Renal cortical epithelial cell (primary cell): ENCODE measurements at regions not wholly inside any gene's neighbourhood (a gene's known extent, or its start where the extent isn't known, plus 50 kb on each side); places are given as distances from the start of the nearest gene placed in this dataset.
A peak's percentile ranks its signal among the peaks of the same experiment; 100 is the strongest.

Experiments used
- DNase-seq: peaks from one replicate; pipeline ENCODE4 v3.0.0-alpha.2; 2011; ENCODE audit warnings: low read depth

DNA sequence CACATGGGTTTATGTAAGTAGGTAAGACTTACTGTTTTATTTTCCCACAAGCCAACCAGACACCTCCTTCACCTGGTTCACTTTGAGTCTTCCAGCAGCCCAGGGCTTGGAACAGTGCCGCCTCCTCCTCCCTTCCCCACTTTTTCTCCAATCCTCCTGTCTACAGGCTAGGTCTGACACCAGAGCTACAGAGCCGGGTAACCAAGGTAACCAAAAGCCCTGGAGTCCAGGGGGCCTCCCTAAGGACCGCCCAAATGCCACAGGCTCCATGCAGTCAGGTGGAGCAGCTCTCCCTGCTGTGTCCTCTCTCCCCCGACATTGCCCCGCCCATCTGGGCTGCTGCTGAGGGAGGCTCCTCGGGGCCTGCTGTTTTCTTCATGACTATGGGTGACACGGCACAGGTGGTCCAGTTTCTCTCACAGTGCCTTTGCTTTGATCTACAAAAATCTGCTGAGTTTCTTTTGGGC is 138.0 kb upstream of the EFNA5 start:
- peak; percentile 64 for DNase-seq

DNA sequence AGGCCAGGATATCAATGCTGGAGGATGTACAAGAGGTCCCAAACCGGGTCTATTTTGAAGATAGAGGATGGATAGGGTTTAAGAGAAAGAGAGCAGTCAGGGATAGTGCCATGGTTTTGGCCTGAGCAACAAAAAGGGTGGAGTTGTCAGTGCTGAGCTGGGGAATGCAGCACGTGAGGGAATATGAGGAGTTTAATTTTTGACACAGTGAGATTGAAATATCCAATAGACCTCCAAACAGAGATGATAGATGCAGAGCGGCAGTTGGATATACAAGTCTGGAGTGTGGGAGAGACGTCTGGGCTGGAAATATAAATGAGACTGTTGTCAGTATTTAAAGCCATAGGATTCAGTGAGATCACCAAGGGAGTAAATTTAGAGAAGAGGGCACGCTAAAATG is 136.7 kb upstream of the EFNA5 start:
- no peak for DNase-seq

DNA sequence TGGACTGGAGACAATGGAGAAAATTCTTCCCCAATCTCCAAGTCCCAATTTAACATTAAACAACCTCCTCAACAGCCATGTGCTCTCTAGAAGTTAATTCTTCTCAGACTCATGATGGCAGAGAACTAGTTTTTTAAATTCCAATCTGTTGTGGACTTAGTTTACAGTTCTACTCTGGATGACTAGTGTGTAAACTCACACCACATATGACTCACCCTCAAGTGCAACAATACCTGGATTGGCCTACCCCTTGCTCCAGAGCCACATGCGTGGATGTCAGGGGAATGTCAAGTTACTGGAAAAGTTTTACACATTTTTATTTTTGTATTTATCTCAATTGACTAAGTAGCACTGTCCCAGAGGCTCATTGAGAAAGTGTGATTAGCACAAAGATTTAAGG is 136.0 kb upstream of the EFNA5 start:
- peak; percentile 96 for DNase-seq

DNA sequence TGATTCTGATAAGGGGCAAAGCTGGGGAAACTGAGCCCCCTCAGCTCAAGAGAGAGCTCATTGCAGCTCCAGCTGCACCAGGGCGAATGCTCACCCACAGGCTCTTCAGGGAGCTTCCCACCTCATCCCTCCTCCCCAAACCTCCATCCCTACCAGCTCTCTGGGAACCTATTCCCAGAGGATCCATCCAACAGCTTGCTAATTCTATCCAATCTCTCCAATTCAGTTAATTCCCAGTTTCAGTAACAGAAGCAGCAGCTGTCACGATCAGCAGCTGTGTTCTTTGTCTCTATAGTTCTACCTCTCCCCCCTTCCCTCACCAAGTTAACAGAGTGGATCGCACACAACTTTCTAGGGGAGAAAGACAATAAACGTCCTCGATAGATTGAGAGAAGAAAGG is 135.5 kb upstream of the EFNA5 start:
- no peak for DNase-seq

DNA sequence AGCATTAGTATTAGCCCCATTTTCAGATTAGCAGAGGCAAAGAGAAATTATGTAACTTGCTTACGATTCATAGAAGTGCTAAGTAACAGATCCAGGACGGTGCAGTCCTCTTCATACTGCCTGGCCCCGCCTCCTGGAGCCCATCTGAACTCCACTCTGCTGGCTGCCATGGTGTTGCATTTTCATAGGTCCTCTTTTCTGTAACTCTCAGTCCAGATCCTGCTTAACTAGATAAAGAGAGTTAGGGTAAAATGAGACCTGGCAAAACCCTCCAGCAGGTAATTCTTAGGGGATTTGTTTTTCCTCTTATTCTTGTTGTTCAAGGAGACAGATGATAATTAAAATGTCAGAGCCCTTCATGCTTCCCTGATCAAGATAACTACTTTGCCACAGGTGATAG is 135.1 kb upstream of the EFNA5 start:
- no peak for DNase-seq

DNA sequence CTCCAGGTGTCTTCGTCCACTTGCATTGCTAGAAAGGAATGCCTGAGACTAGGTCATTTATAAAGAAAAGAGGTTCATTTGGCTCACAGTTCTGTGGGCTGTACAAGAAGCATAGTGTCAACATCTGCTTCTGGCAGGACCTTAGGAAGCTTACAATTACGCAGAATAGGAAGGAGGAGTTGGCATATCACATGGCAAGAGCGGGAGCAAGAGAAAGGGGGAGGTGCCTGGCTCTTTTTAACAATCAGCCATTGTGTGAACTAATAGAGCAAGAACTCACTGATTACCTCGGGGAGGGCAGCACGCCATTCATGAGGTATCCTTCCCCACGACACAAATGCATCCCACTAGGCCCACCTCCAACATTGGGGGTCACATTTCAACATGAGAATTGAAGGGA is 134.4 kb upstream of the EFNA5 start:
- DNase-seq: no peak

DNA sequence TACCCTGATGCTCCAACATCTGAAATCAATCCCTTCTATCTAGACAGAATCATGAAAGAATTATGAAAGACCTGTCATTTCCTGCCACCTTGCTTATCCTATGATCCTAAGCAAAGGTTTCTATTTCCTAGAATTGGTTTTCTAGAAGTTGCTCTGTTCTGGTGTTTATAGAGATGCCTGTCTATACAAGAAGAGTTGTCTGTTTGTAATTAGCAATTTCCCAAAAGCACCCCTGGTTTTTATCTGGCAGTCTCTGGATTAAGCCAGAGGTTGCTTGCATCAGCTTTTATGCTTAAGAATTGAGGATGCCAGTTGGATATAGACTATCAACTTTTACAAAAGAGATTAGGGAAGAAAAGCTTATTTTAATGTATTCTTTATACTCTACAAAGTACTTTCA is 133.0 kb upstream of the EFNA5 start:
- DNase-seq: no peak

DNA sequence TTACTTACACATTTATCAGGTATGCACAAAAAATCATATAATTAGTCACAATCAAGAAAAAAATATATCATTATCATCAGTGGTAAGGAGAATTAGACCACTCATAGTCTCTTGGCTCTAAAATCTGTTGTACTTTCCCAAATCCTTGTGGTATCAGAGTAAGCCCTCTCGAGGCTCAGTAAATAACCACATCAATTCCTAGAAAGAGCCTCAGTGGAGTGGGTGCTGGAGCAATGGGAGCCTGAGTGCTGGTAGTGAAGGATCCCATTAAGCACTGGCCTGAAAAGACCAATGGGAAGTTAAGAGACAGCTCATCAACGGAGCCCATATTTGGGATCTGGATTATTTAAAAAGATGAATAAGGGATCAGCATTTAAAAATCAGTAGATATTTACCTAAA is 130.3 kb upstream of the EFNA5 start:
- no peak for DNase-seq

DNA sequence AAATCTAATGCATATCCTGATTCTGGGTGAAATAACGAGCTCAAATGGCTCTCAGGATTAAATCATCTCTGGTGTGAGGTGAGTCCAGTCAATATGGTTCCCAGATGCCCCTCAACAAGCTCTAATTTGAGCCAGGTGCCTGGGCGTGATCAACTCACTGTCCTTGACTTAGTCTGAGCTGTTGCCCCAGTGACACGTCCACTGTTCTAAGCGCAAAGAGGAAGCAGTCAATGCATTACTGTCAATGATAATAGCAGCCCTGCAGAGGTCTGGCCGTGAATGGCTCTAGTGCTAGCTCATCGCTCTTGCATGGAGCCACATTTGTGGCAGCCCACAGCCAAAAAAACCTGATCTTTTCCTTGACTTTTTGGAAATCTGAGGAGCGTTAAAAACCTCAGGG is 128.6 kb upstream of the EFNA5 start:
- no peak for DNase-seq

DNA sequence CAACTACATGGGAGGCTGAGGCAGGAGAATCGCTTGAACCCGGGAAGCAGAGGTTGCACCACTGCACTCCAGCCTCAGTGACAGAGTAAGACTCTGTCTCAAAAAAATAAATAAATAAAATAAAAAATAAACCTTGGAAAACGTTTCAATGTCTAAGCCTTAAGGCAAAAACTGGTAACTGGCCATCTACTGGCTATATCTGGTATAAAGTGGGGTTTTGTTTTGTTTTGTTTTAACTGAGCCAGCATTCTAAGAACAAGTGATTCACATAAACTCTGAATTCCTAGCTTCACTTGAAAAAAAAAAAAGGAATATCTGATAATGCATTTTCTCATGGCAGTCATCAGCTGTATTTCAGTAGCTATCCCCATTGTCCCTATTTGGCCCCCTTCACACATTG is 126.1 kb upstream of the EFNA5 start:
- peak; percentile 49 for DNase-seq

DNA sequence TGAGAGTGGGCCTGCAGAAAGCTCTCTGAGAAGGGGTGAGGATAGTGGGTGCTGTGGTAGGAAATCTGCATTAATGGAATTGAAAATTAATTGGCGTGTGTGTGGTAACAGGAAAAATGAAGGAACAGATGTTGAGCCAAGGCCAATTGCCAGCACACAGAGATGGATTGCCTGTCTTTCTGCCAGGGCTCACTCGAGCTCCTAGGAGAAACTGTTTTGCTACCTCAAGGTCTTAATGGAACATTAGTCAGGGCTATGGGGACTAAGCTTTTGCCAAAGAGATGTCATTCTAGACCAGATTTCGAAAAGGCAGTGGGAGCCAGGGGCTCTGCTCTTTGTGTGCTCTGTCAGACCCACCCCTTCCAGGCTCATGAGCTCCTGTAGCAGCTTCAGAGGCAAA is 124.0 kb upstream of the EFNA5 start:
- no peak for DNase-seq

DNA sequence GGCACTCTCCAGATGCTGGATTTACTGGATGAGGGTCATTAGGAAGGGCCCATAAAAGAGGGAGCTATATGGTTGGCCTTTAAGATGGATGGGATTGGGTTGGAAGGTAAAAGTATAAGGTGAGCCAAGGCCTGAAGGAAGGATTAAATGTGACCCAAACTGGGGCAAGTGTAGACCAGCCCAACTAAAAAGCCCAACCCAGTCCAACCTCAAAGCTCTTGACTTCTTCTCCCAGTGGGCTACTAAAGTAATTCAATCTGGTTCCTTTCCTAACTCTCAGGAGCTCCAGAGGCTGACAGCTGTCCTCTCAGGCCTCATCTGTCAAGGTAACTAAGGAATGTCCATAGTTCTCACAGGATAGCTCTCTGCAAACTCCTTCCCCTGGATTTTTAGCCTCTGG is 122.2 kb upstream of the EFNA5 start:
- no peak for DNase-seq

DNA sequence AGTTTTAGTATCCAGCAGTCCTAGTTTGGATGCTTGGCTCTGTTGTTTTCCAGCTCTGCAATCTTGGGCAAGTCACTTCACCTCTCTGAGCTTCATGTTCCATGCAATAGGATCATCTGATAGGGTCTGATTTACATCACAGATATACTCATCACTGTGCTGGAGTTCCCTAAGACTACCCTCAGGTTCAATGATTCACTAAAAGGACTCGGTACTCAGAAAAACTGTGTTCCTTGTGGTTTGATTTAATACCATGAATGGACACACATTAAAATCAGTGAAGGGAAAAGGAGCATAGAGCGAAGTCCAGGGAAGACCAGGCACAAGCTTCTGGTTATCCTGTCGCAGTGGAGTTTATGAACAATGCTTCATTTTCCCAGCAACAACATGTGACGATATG is 119.9 kb upstream of the EFNA5 start:
- DNase-seq: peak; percentile 92

DNA sequence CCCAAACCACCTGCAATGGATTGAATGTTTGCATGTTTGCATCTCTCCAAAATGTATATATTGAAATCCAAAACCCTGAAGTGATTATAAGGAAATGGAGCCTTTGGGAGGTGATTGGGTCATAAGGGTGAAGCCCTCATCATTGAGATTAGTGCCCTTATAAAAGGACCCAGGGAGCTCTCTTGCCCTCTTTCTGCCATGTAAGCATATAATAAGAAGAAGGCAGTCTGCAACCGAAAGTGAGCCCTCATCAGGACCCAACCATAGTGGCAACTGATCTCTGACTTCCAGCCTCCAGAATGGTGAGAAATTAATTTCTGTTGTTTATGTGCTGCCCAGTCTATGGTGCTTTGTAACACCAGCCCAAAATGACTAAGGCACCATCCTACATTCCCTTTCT is 115.7 kb upstream of the EFNA5 start:
- DNase-seq: no peak

DNA sequence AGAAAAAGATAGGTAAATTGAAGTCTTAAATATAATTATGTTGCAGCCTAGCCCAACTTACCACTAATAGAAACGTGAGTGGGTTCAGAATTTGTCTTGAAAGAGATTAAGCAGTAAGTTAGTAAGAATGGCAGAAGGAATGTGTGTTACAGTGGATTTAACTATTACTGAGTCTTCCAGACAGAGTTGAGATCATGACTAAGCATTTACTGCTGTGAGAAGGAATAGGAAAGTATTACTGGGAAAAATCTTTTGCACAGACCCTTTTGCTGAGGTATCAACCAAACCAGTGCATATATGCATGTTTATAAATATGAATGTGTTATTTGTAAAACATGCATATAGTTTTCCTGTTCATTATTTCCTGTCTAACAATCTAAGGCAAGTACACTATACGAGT is 112.8 kb upstream of the EFNA5 start:
- peak; percentile 61 for DNase-seq

DNA sequence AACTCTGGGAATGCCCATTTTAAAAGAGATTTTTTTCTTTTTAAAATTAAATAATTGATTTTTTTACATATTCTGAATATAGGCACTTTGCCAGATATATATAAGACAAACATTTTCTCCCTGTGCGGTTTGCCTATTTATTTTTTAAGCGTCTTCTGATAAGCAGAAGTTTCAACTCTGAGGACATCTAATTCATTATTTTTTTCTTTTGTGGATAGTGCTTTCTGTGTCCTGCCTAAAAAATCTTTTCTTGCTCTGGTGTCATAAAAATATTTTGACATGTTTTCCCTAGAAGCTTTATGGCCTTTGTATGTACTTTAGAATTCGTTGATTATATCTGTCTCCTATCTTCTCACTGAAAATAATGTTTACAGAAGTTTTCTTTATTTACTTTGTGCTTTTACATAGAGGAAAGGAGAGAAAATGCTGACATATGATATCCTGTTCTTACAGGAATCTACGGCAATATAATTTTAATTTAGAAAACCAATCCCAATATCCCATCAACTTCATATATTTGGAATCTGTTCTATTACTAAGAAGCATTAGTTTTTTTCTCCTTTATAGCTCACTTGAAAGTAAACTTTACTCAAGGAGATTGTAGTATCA is 111.9 kb upstream of the EFNA5 start:
- no peak for DNase-seq

DNA sequence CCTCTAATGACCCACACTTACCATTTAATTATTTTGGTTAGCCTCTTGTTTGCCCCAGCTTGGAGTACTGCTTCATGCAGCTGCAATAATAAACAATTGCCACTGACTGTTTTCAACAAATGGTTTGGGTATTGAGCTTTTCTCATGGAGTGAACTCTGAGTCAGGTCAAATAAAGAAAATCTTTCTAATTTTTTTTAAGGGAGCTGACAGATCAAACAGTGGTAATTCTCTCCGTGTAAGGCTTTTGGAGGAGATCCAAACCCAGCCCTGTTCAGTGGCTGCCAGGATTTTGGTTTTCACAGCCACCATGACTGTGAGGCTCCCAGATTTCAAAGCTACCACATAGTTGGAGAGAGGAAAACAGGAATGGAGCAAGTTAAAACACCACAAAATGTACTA is 110.7 kb upstream of the EFNA5 start:
- peak; percentile 8 for DNase-seq

DNA sequence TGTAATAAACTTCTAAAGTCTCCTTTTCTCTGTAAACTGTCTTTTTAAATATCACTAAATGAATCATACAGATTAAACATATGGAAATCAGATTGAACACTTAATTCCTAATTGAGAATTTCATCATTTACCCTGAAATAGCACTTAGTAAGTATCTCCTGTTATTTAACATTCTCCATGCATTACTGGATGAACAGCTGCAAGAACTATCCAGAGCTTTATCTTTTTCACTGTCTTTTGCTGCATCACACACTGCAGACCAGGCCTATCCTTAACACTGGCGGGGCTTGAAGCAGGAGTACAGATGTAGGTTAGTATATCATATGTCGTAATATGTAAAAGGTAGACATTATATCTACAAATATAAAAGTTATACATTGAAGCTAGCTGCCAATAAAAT is 108.7 kb upstream of the EFNA5 start:
- DNase-seq: no peak

DNA sequence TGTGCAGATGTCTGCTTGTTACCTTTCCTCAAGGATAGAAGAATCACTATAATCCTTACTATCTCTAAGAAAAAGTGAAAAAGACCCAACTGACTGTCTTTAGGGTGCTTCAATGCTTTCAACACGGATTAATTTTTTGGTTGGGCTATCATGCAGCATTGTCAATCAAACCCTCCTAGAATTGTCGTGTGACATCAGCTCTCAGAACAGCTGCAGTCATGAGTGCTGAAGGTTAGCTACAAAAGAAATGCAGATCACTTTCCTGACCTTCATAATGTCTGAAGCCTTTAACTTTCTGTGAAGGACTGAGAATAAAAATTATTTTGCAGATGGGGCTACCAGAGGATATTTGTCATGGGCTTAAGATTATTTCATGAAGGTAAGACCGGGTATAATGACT is 107.9 kb upstream of the EFNA5 start:
- DNase-seq: no peak

DNA sequence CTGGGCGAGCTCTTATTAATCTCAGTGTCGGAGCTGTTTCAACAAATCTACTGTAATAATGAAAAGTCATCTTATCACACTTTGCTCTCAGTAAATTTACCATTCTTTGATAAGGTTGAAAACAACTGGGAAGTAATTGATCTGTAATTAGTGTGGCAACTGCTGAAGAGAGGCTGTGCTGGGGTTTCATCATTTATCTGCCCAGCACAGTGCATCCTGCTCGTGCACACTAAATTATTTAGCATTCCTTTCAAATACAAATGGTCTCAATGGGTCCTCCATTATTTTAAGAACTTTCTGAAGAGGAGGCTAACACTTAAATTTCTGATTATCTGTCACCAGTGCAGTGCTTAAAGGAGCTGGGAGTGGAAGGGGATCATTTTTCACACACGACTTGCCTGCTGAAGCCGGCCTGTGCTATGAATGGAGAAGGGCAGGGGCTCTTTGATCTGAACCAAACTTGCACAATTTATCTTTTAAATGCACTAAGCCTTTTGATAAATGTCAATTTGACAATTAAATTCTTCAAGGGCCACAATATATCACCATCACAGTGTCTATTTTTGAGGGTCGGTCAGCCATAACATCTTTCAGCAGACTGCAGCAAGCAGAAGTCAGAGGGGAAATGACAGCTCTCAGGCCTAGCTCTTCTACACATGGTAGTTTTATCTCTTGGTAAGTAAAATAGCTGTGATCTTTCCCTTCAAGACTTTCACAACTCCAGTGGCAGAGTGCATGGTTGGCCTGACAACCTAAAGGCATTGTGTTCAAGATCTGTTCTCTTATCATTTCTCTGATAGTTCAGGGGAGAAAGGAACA is 106.4 kb upstream of the EFNA5 start:
- no peak for DNase-seq

DNA sequence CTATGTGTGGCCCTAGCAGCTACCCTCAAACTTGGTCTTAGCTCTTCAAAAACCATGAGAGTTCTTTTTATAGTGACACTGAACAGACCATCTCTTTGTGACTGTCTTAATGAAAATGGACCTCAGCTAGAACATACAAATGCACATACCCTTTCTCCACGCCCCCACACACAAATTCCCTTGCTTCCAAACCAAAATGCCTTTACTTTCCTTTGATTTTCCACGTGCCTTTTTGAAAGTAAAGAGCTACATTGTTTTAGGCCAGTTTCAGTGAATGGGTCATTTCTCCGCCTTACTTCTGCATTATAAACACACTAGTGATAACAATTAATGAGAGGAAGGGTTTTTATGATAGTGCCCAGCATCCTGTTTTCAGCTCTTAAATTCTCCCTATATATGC is 105.8 kb upstream of the EFNA5 start:
- no peak for DNase-seq

DNA sequence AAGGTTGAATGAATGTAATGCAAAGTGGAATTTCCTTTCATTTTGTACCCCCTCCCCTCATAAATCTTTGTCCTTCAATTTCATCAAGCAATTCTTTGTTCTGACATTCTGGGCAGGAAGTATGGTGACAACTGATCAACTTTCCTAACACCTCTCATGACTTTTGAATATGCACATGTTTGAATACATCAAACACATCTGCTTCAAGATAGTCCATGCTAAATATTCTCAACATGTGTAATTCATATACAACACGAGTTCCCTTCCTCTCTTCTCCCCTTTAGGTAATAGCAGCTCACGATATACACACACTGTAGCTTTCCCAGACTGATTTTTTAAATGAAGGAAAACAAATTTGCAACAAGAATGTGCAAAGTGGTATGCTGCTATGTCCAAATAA is 103.6 kb upstream of the EFNA5 start:
- DNase-seq: no peak

DNA sequence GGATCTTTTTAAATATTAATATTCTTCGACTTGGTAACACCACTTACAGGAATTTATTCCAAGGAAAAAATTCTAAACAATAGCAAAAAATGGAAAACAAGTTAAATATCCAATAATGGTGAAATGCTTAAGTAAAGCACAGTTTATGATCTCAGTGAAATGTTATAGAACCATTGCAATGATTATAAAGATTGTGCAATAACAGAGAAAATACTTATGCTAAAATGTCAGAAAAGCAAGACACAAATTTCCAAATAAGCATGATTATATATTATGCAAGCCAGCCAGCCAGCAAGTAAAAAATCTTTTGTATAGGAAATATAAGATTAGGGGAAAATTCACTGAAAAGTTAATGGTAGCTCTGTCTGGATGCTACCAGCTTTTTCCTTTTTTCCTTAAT is 102.7 kb upstream of the EFNA5 start:
- DNase-seq: no peak
